Fibroblast of lung (primary cell): ENCODE measurements at regions not wholly inside any gene's neighbourhood (a gene's known extent, or its start where the extent isn't known, plus 50 kb on each side); places are given as distances from the start of the nearest gene placed in this dataset.

Experiments used
- CTCF ChIP-seq, 2 donors: IDR thresholded peaks in 1 of 2; conservative IDR thresholded peaks in 1 of 2; 1 replicate in 1 of 2; 2 replicates in 1 of 2; pipeline ENCODE4 v1.5.1; 2011 to 2012; ENCODE audit warnings: low read length in 2 of 2, control low read depth in 1 of 2, inconsistent platforms in 1 of 2, low read depth in 1 of 2, mild to moderate bottlenecking in 1 of 2
- EZH2 ChIP-seq: IDR thresholded peaks from 2 replicates; pipeline ENCODE4 v1.5.1; 2012; ENCODE audit warnings: low read length, control low read depth, mild to moderate bottlenecking; ENCODE audit errors: missing control alignments

DNA sequence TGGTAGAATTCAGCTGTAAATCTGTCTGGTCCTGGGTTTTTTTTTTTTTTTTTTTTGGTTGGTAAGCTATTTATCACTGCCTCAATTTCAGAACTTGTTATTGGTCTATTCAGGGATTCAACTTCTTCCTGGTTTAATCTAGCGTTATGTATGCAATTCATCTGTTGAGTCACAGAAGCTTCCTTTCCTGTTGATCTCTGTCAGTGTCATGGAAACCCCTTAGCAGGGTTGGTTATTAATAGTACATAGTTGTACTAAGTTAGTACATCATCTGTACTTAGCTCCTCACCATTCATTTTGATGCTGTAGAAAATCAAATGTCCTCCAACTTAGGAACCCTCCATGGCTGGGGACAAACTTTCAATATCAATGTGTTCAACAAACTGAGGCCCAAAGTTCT lies 51.0 kb upstream of the BARHL2 start:
- TF ChIP-seq CTCF (conservative IDR thresholded peaks at IDR 0.05 in 1 of 2, IDR thresholded peaks at IDR 0.05 in 1 of 2; ENCODE audit: low read depth in 1 of 2, low read length in 2 of 2) (no peak), EZH2 (no peak)
